Astrocyte of the spinal cord (primary cell): ENCODE measurements at regions not wholly inside any gene's neighbourhood (a gene's known extent, or its start where the extent isn't known, plus 50 kb on each side); places are given as distances from the start of the nearest gene placed in this dataset.
A peak's percentile ranks its signal among the peaks of the same experiment; 100 is the strongest.

Experiments used
- DNase-seq: peaks from one replicate; pipeline ENCODE4 v3.0.0; 2011; ENCODE audit warnings: low read depth, low spot score
- H3K4me3 ChIP-seq: 2 replicates; pipeline ENCODE4 v1.5.1; 2011; ENCODE audit warnings: low read depth, mild to moderate bottlenecking, low read length, moderate library complexity
- CTCF ChIP-seq: IDR thresholded peaks from 2 replicates; pipeline ENCODE4 v1.5.1; 2012; ENCODE audit warnings: low read depth, mild to moderate bottlenecking, low read length, inconsistent platforms
- in situ Hi-C: cut with HindIII; loops from 2 replicates; pipeline ENCODE4 v1.10.0; 2017; ENCODE audit warnings: low sequenced_read_pairs

- TF ChIP-seq CTCF = no peak
- H3K4me3 ChIP-seq = no peak overlapping the region
- peak; percentile 71 for DNase-seq
- in situ Hi-C loops = no loop called here
Measured at GRCh38 chr22:45072322-45072903, 62.6 kb upstream of the PHF21B start.

- H3K4me3 ChIP-seq = no peak overlapping the region
- DNase-seq = no peak
- in situ Hi-C loops = no loop called here
- TF ChIP-seq CTCF = no peak
Measured at GRCh38 chr22:45073064-45073463, 63.3 kb upstream of the PHF21B start.

GRCh38 chr22:45077286-45077685 lies 67.5 kb upstream of the PHF21B start:
- no peak for TF ChIP-seq CTCF
- in situ Hi-C loops = no loop called here
- H3K4me3 ChIP-seq = no peak overlapping the region
- no peak for DNase-seq

- no peak for DNase-seq
- no peak for TF ChIP-seq CTCF
- H3K4me3 ChIP-seq = no peak overlapping the region
- in situ Hi-C loops = no loop called here
Measured at GRCh38 chr22:45077826-45078334, 68.1 kb upstream of the PHF21B start.

- no peak for DNase-seq
- in situ Hi-C loops = no loop called here
- no peak overlapping the region for H3K4me3 ChIP-seq
- TF ChIP-seq CTCF = peak; percentile 26
Measured at GRCh38 chr22:45082795-45083194, 73.0 kb upstream of the PHF21B start.

GRCh38 chr22:45083659-45084305 lies 74.0 kb upstream of the PHF21B start:
- in situ Hi-C loops = no loop called here
- no peak for TF ChIP-seq CTCF
- H3K4me3 ChIP-seq = no peak overlapping the region

More at GRCh38 chr22:45083659-45084305, 74.0 kb upstream of the PHF21B start:
- DNase-seq = peak; percentile 84
